GM12878 (cell line): ENCODE measurements at regions not wholly inside any gene's neighbourhood (a gene's known extent, or its start where the extent isn't known, plus 50 kb on each side); places are given as distances from the start of the nearest gene placed in this dataset.

Source experiments
- ATAC-seq: fragments of 200-7000 bp; cut with Tn5 transposase; 3 replicates; pipeline ENCODE4 v1.9.1; 2020; ENCODE audit warnings: mild to moderate bottlenecking, moderate library complexity
- BruUV-seq: library from RNA; stranded (reverse); fragments of 400-500 nt; replicated peaks from 2 replicates; lab custom pipeline; 2021; lab: Mats Ljungman, UMichigan
- CTCF ChIA-PET: fragments of 300-600 bp; sonication (Branson Sonifier 250); formaldehyde crosslinking; extraction: SDS; loops from one replicate; lab custom pipeline; 2021; ENCODE audit warnings: inconsistent platforms; lab: Yijun Ruan, JAX
- POLR2A ChIA-PET: fragments of 350-600 bp; formaldehyde crosslinking; extraction: SDS; loops from one replicate; lab custom pipeline; 2021; ENCODE audit warnings: inconsistent platforms; lab: Charles Lee
- RAD21 ChIA-PET: fragments of 300-600 bp; sonication (Branson Sonifier 250); formaldehyde crosslinking; loops from one replicate; lab custom pipeline; 2023; ENCODE audit warnings: antibody characterized with exemption; ENCODE audit not compliant: unreplicated experiment; lab: Charles Lee
- SMC1A ChIA-PET: fragments of 300-600 bp; sonication (Branson Sonifier 250); formaldehyde crosslinking; loops from one replicate; lab custom pipeline; 2023; ENCODE audit not compliant: unreplicated experiment, uncharacterized antibody; lab: Charles Lee
- DNase-seq: peaks from one replicate; pipeline ENCODE4 v3.0.0-alpha.2; 2011; ENCODE audit warnings: low read depth, low spot score
- FAIRE-seq: peaks from 3 replicates; lab custom pipeline; 2011; peaks lifted over from hg19 to GRCh38; lab: Jason Lieb, UNC
- H2AFZ ChIP-seq: 2 replicates; pipeline ENCODE4 v1.6.0; 2011; ENCODE audit warnings: low read depth, low read length, control low read depth; ENCODE audit not compliant: control insufficient read depth
- H3K27ac ChIP-seq: 2 replicates; pipeline ENCODE4 v1.5.1; 2011; ENCODE audit warnings: control low read depth; ENCODE audit not compliant: control insufficient read depth, insufficient read depth
- H3K27me3 ChIP-seq, 2 experiments: replicated peaks in 1 of 2; 2 replicates each; pipeline versions ENCODE4 v1.6.0 to v1.6.1; 2011; ENCODE audit warnings: low read length in 1 of 2; ENCODE audit not compliant: control insufficient read depth in 2 of 2, insufficient read depth in 2 of 2
- H3K36me3 ChIP-seq, 2 experiments: 2 replicates each; pipeline ENCODE4 v1.5.1; 2011; ENCODE audit warnings: low read length in 1 of 2; ENCODE audit not compliant: control insufficient read depth in 2 of 2, insufficient read depth in 2 of 2
- H3K4me1 ChIP-seq: 2 replicates; pipeline ENCODE4 v1.6.1; 2011; ENCODE audit warnings: mild to moderate bottlenecking, low read length, moderate library complexity, mixed read lengths; ENCODE audit not compliant: control insufficient read depth, insufficient read depth
- H3K4me2 ChIP-seq: 2 replicates; pipeline ENCODE4 v1.6.0; 2011; ENCODE audit warnings: control low read depth; ENCODE audit not compliant: control insufficient read depth, insufficient read depth
- H3K4me3 ChIP-seq: fragments of 200-600 bp; sonication (generic); 2 replicates; pipeline ENCODE4 v1.5.1; 2016
- H3K79me2 ChIP-seq: 2 replicates; pipeline ENCODE4 v1.6.0; 2011; ENCODE audit warnings: low read length; ENCODE audit not compliant: control insufficient read depth, insufficient read depth
- H3K9ac ChIP-seq: 2 replicates; pipeline ENCODE4 v1.8.0; 2011; ENCODE audit warnings: low read length, control low read depth, mixed read lengths; ENCODE audit not compliant: control insufficient read depth, insufficient read depth
- H3K9me3 ChIP-seq: replicated peaks from 3 replicates; pipeline ENCODE4 v1.5.1; 2011; ENCODE audit warnings: mild to moderate bottlenecking, low read length; ENCODE audit not compliant: control insufficient read depth, insufficient read depth
- H4K20me1 ChIP-seq: 2 replicates; pipeline ENCODE4 v1.6.0; 2011; ENCODE audit not compliant: control insufficient read depth, insufficient read depth
- BCL11A ChIP-seq: IDR thresholded peaks from 2 replicates; pipeline ENCODE4 v1.6.1; 2011; ENCODE audit warnings: low read depth, low read length
- CBX5 ChIP-seq: sonication (generic); IDR thresholded peaks from 2 replicates; pipeline ENCODE4 v1.6.1; 2016; ENCODE audit warnings: low read depth, moderate library complexity, mild to moderate bottlenecking, inconsistent platforms
- CEBPZ ChIP-seq: fragments of 150-350 bp; IDR thresholded peaks from 2 replicates; pipeline ENCODE4 v1.6.1; 2016; ENCODE audit warnings: low read depth, low read length
- CHD2 ChIP-seq: IDR thresholded peaks from 2 replicates; pipeline ENCODE4 v1.6.1; 2011; ENCODE audit warnings: low read depth, low read length, improper control_type of control experiment, borderline replicate concordance
- E2F8 ChIP-seq: fragments of 450-650 bp; IDR thresholded peaks from 2 replicates; pipeline ENCODE4 v1.6.1; 2018; ENCODE audit warnings: mild to moderate bottlenecking, low read depth, moderate library complexity; ENCODE audit not compliant: partially characterized antibody
- E4F1 ChIP-seq: fragments of 450-650 bp; IDR thresholded peaks from 2 replicates; pipeline ENCODE4 v1.6.1; 2018; ENCODE audit warnings: borderline replicate concordance, mild to moderate bottlenecking; ENCODE audit not compliant: partially characterized antibody
- ETV6 ChIP-seq, 2 experiments: fragments of 450-650 bp in 1 of 2; IDR thresholded peaks in 1 of 2; conservative IDR thresholded peaks in 1 of 2; 2 replicates each; pipeline ENCODE4 v1.6.1; 2014; ENCODE audit warnings: antibody characterized with exemption in 1 of 2, borderline replicate concordance in 1 of 2, low read depth in 1 of 2, mild to moderate bottlenecking in 1 of 2, moderate library complexity in 1 of 2
- JUNB ChIP-seq: IDR thresholded peaks from 2 replicates; pipeline ENCODE4 v1.6.1; 2016; ENCODE audit warnings: antibody characterized with exemption, mild to moderate bottlenecking
- KLF5 ChIP-seq: fragments of 450-650 bp; IDR thresholded peaks from 2 replicates; pipeline ENCODE4 v1.6.1; 2014; ENCODE audit warnings: mild to moderate bottlenecking; ENCODE audit not compliant: partially characterized antibody
- NR2C1 ChIP-seq: fragments of 450-650 bp; IDR thresholded peaks from 2 replicates; pipeline ENCODE4 v1.6.1; 2017; ENCODE audit warnings: antibody characterized with exemption, mild to moderate bottlenecking, moderate library complexity
- ZBED1 ChIP-seq: IDR thresholded peaks from 2 replicates; pipeline ENCODE4 v1.6.1; 2016; ENCODE audit warnings: borderline replicate concordance
- ZBTB4 ChIP-seq: fragments of 450-650 bp; formaldehyde crosslinking; IDR thresholded peaks from 2 replicates; pipeline ENCODE4 v1.4.0; 2022; ENCODE audit warnings: mild to moderate bottlenecking, moderate library complexity
- WGBS: methylation state at CpG from one replicate; pipeline ENCODE4 v1.1.6; 2016; ENCODE audit warnings: low lambda C conversion rate; ENCODE audit not compliant: insufficient replicate concordance, insufficient coverage; ENCODE audit errors: missing lambda C conversion rate; 5-methylcytosine and 5-hydroxymethylcytosine counted together
- in situ Hi-C: fragments of 300-500 bp; cut with MboI; formaldehyde crosslinking; loops from 9 replicates; pipeline ENCODE4 v1.14.3; 2018; ENCODE audit warnings: mixed read lengths
- intact Hi-C: fragments of 100-400 bp; cut with micrococcal nuclease; formaldehyde crosslinking; loops from one replicate; pipeline ENCODE4 v1.14.2; 2022; ENCODE audit not compliant: unreplicated experiment

GRCh38 chr3:178446059-178446458, 90.2 kb upstream of the KCNMB2 start:
- ChIA-PET POLR2A (interaction anchor here (1.3 kb wide), 1 partner anchor 11 kb away, joined by 3 read pairs; no protein-coding TSS in a partner anchor), CTCF (interaction anchor here (0.6 to 2.1 kb wide), 2 partner anchors 9 to 10 kb away, joined by 3 to 9 read pairs; no protein-coding TSS in a partner anchor), SMC1A (interaction anchor here (1.1 to 2.7 kb wide), 5 partner anchors 10 to 522 kb away, joined by 3 to 12 read pairs (median 7); no protein-coding TSS in a partner anchor), RAD21 (no interaction called here)
- no peaks in the 10 kb centered on the region for H4K20me1 ChIP-seq
- H3K4me2 ChIP-seq, result no peak overlapping the region
- no peaks in the 10 kb centered on the region for H3K79me2 ChIP-seq
- H3K27ac ChIP-seq, result no peak overlapping the region
- no peaks in the 10 kb centered on the region for H3K27me3 ChIP-seq
- FAIRE-seq (no peak), ATAC-seq (no peak), DNase-seq (no peak)
- BruUV-seq, result no TSS peak
- 58% methylated on average over 1 of the region's 1 CpG for WGBS
- H3K9ac ChIP-seq, result no peak overlapping the region
- no peaks in the 10 kb centered on the region for H3K4me1 ChIP-seq
- no peaks in the 10 kb centered on the region for H3K36me3 ChIP-seq
- no peak overlapping the region for H2AFZ ChIP-seq
- in situ Hi-C loops, result loop anchor here (5.0 to 25.0 kb wide), 2 partner anchors 516 to 1116 kb away; partner anchors contain the start of gene ACTL6A
- no peak overlapping the region for H3K4me3 ChIP-seq
- intact Hi-C loops, result no loop called here
- no peaks in the 10 kb centered on the region; the same call in 2 of the 3 replicates for H3K9me3 ChIP-seq
- no peak for TF ChIP-seq ETV6 (conservative IDR thresholded peaks at IDR 0.05 in 1 of 2, IDR thresholded peaks at IDR 0.05 in 1 of 2; ENCODE audit: borderline replicate concordance in 1 of 2, low read depth in 1 of 2)
- no peak for TF ChIP-seq ZBED1
- TF ChIP-seq CBX5, result no peak
- TF ChIP-seq E4F1, result no peak
- TF ChIP-seq JUNB, result no peak
- TF ChIP-seq ZBTB4 (CRISPR knock-in tag), result no peak
- TF ChIP-seq BCL11A, result no peak
- TF ChIP-seq NR2C1, result no peak
- no peak for TF ChIP-seq E2F8
- no peak for TF ChIP-seq KLF5
- TF ChIP-seq CEBPZ, result no peak
- TF ChIP-seq CHD2, result no peak
